ENCODE measurements at regions not wholly inside any gene's neighbourhood (a gene's known extent, or its start where the extent isn't known, plus 50 kb on each side); places are given as distances from the start of the nearest gene placed in this dataset.

DNA sequence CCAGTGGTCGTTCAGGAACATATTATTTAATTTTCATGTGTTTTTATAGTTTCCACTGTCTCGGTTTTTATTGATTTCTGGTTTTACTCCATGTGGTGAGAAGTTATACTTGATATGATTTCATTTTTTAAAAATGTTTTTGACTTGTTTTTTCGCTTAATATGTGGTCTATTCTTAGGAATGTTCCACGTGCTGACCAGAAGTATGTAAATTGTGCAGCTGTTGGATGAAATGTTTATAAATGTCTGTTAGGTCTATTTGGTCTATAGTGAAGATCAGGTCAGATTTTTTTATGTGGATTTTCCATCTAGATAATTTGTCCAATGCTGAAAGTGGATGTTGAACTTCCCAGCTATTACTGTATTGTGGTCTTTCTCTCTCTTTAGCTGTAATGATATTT lies 433.8 kb upstream of the MIS18BP1 start:
- no peak for DNase-seq (ENCODE audit: low spot score in 2 of 2)
- Histone ChIP-seq H3K27ac (no peak overlapping the region), H3K27me3 (no peaks in the 10 kb centered on the region), H3K4me3 (no peak overlapping the region), H3K4me1 (no peaks in the 10 kb centered on the region), H3K9me3 (no peaks in the 10 kb centered on the region), H3K36me3 (no peaks in the 10 kb centered on the region)
- intact Hi-C loops (cut with DNase I) = no loop called here
- TF ChIP-seq, protein P1, sequence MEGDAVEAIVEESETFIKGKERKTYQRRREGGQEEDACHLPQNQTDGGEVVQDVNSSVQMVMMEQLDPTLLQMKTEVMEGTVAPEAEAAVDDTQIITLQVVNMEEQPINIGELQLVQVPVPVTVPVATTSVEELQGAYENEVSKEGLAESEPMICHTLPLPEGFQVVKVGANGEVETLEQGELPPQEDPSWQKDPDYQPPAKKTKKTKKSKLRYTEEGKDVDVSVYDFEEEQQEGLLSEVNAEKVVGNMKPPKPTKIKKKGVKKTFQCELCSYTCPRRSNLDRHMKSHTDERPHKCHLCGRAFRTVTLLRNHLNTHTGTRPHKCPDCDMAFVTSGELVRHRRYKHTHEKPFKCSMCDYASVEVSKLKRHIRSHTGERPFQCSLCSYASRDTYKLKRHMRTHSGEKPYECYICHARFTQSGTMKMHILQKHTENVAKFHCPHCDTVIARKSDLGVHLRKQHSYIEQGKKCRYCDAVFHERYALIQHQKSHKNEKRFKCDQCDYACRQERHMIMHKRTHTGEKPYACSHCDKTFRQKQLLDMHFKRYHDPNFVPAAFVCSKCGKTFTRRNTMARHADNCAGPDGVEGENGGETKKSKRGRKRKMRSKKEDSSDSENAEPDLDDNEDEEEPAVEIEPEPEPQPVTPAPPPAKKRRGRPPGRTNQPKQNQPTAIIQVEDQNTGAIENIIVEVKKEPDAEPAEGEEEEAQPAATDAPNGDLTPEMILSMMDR (IDR thresholded peaks at IDR 0.05) = no peak

DNA sequence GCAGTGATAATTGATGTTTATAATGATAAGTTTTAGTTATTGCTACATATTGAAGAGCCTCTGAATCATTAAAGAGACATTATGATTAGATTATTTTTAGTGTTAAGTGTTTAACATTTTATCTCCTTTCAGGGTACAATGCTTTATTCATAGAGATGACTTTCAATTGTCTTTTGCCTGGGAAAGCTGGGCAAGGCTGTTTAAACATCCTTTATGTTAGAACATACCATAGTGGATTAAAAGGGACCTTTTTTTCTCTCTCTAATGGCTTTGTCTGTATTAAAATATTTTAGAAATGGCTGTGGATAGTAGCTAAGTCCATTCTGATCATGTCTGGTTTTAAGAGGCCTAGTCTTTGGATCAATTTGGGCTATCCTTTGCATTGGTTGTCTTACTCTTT lies 427.5 kb upstream of the MIS18BP1 start:
- intact Hi-C loops (cut with DNase I) = no loop called here
- Histone ChIP-seq H3K36me3 (no peaks in the 10 kb centered on the region), H3K27me3 (no peaks in the 10 kb centered on the region), H3K27ac (no peak overlapping the region), H3K4me1 (no peaks in the 10 kb centered on the region), H3K4me3 (no peak overlapping the region), H3K9me3 (no peaks in the 10 kb centered on the region)
- TF ChIP-seq, protein P1 (IDR thresholded peaks at IDR 0.05) = no peak
- no peak for DNase-seq (ENCODE audit: low spot score in 2 of 2)

DNA sequence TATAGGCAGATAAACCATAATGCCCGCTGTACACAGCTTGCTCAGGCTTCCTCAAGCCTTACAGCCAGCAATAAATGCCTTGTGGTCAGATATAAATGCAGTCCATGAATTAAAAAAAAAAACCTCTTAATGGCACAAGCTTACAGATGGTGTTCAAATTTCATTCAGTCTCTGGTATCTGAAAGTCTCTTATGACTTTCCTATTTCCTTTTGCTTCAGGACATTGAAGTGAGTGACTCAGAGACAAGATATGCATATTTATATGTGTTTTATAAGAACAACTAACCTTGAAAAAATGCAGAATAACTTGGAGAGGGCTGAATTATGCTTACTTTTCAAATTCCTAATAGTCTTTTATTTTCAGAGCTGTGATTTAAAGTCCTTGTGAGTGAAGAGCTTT lies 426.9 kb upstream of the MIS18BP1 start:
- Histone ChIP-seq H3K27ac (no peak overlapping the region), H3K36me3 (no peaks in the 10 kb centered on the region), H3K9me3 (no peaks in the 10 kb centered on the region), H3K4me1 (no peaks in the 10 kb centered on the region), H3K27me3 (no peaks in the 10 kb centered on the region), H3K4me3 (no peak overlapping the region)
- TF ChIP-seq, protein P1 (IDR thresholded peaks at IDR 0.05) = no peak
- DNase-seq (ENCODE audit: low spot score in 2 of 2) = no peak
- intact Hi-C loops (cut with DNase I) = no loop called here

DNA sequence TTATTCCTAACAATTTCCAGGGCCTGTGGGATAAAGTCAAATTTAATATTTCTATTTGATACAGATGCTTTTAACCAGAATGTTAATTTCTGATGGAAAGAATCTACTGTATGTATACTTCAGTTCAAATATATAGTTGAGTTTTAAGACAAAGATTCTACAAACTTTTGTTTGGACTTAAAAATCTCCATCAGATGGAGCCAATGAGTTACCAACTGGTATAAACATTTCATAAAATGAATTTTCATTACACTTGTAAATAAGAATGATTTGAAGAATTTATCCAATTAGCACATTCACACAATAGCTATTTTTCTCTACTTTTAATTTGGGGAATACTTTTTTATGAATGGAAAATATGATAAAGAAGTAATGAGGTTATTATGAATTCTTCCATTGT lies 425.2 kb upstream of the MIS18BP1 start:
- intact Hi-C loops (cut with DNase I) = no loop called here
- no peaks in the 10 kb centered on the region for H3K36me3 ChIP-seq
- H3K4me1 ChIP-seq = no peaks in the 10 kb centered on the region
- H3K27ac ChIP-seq = no peak overlapping the region
- no peaks in the 10 kb centered on the region for H3K9me3 ChIP-seq
- H3K4me3 ChIP-seq = no peak overlapping the region
- no peak for DNase-seq (ENCODE audit: low spot score in 2 of 2)
- no peaks in the 10 kb centered on the region for H3K27me3 ChIP-seq
- TF ChIP-seq, protein P1 (IDR thresholded peaks at IDR 0.05) = no peak

DNA sequence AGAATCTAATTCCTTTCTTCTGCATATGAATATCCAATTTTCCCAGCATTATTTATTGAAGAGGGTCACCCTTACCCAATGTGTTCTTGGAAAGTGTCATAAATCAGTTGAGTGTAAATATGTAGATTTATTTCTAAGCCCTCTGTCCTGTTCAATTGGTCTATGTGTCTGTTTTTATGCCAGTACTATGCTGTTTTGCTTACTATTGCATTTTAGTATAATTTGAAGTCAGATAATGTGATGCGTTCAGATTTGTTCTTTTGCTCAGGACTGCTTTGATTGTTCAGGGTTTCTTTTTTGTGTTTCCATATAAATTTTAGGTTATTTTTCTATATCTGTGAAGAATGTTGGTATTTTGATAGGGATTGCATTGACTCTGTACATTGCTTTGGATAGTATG lies 420.4 kb upstream of the MIS18BP1 start:
- no peaks in the 10 kb centered on the region for H3K9me3 ChIP-seq
- H3K4me3 ChIP-seq = no peak overlapping the region
- TF ChIP-seq, protein P1 (IDR thresholded peaks at IDR 0.05) = no peak
- no peak for DNase-seq (ENCODE audit: low spot score in 2 of 2)
- H3K27ac ChIP-seq = no peak overlapping the region
- H3K4me1 ChIP-seq = no peaks in the 10 kb centered on the region
- intact Hi-C loops (cut with DNase I) = no loop called here
- no peaks in the 10 kb centered on the region for H3K27me3 ChIP-seq
- H3K36me3 ChIP-seq = no peaks in the 10 kb centered on the region

DNA sequence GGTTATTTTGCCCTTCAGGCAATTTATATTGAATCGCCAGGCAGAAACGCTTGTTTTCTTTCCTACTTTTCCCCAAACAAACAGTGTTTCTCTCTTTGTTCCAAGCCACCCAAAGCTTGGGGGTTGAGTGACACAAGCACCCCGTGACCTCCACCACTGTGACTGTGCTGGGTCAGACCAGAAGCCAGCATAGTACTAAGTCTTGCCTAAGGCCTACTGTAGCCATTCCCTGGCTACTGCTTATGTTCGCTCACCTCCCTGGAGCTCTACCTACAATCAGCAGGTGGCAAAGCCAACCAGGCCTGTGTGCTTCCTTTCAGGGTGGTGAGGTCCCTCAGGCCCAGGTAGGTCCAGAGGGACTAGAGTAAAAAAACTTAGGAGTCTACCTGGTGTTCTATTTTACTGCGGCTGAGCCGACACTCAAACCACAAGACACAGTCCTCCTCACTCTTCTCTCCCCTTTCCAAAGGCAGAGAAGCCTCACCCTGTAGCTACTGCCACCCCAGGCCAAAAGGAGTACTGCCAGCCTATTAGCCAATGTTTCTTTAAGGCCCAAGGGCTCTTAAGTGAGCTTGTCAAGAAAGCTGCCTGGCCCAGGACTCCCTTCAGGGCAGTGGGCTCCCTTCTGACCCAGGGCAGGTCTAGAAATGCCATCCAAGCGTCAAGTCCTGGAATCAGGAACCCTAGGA lies 411.8 kb upstream of the MIS18BP1 start:
- intact Hi-C loops (cut with DNase I) = no loop called here
- Histone ChIP-seq H3K4me1 (no peaks in the 10 kb centered on the region), H3K27me3 (no peaks in the 10 kb centered on the region), H3K4me3 (no peak overlapping the region), H3K9me3 (no peaks in the 10 kb centered on the region), H3K27ac (no peak overlapping the region), H3K36me3 (no peaks in the 10 kb centered on the region)
- DNase-seq (ENCODE audit: low spot score in 2 of 2) = no peak
- TF ChIP-seq, protein P1 (IDR thresholded peaks at IDR 0.05) = no peak
